OCI-LY7 (cell line): ENCODE measurements at regions not wholly inside any gene's neighbourhood (a gene's known extent, or its start where the extent isn't known, plus 50 kb on each side); places are given as distances from the start of the nearest gene placed in this dataset.

Source experiments
- BruUV-seq: library from RNA; stranded (reverse); fragments of 400-500 nt; replicated peaks from 2 replicates; lab custom pipeline; 2021; lab: Mats Ljungman, UMichigan
- CTCF ChIA-PET: fragments of 300-600 bp; sonication (Branson Sonifier 250); formaldehyde crosslinking; loops from one replicate; lab custom pipeline; 2022; ENCODE audit warnings: antibody characterized with exemption; ENCODE audit not compliant: unreplicated experiment; lab: Charles Lee
- POLR2A ChIA-PET: fragments of 300-600 bp; sonication (Branson Sonifier 250); formaldehyde crosslinking; loops from one replicate; lab custom pipeline; 2022; ENCODE audit warnings: antibody characterized with exemption; lab: Charles Lee
- DNase-seq: peaks from one replicate; pipeline ENCODE4 v3.0.0-alpha.2; 2015; ENCODE audit warnings: low spot score
- H2AFZ ChIP-seq: fragments of 200-600 bp; sonication (generic), shearing (Covaris generic); 2 replicates; pipeline ENCODE4 v1.6.1; 2014; ENCODE audit warnings: mild to moderate bottlenecking, antibody characterized with exemption, low read length, moderate library complexity
- H3K27ac ChIP-seq: fragments of 200-600 bp; sonication (generic); 2 replicates; pipeline ENCODE4 v1.5.1; 2014; ENCODE audit warnings: mixed run types, low read depth, mild to moderate bottlenecking, moderate library complexity, low read length, inconsistent platforms; ENCODE audit not compliant: poor library complexity, severe bottlenecking
- H3K36me3 ChIP-seq: fragments of 200-600 bp; sonication (generic); 2 replicates; pipeline ENCODE4 v1.6.1; 2014; ENCODE audit warnings: mild to moderate bottlenecking, antibody characterized with exemption, low read length, moderate library complexity, mixed read lengths; ENCODE audit not compliant: insufficient read depth
- H3K4me1 ChIP-seq: fragments of 200-600 bp; sonication (generic); 2 replicates; pipeline ENCODE4 v1.5.1; 2014; ENCODE audit warnings: mild to moderate bottlenecking, low read length; ENCODE audit not compliant: insufficient read depth, poor library complexity, severe bottlenecking
- H3K4me2 ChIP-seq: fragments of 200-600 bp; sonication (generic); 2 replicates; pipeline ENCODE4 v1.6.1; 2014; ENCODE audit warnings: mild to moderate bottlenecking, low read length
- H3K4me3 ChIP-seq: fragments of 200-600 bp; sonication (generic); 2 replicates; pipeline ENCODE4 v1.5.1; 2014; ENCODE audit warnings: mild to moderate bottlenecking, low read depth, low read length; ENCODE audit not compliant: poor library complexity, severe bottlenecking
- H3K79me2 ChIP-seq: fragments of 200-600 bp; sonication (generic); 2 replicates; pipeline ENCODE4 v1.6.1; 2016; ENCODE audit warnings: low read depth, mild to moderate bottlenecking, low read length, moderate library complexity, mixed read lengths; ENCODE audit not compliant: insufficient read depth
- H3K9me2 ChIP-seq: fragments of 200-600 bp; sonication (generic); 2 replicates; pipeline ENCODE4 v1.6.1; 2016; ENCODE audit warnings: mild to moderate bottlenecking, low read length, mixed read lengths; ENCODE audit not compliant: insufficient read depth
- H3K9me3 ChIP-seq: fragments of 200-600 bp; sonication (generic); 2 replicates; pipeline ENCODE4 v1.6.1; 2014; ENCODE audit warnings: mild to moderate bottlenecking, mixed run types, low read length, mixed read lengths
- H4K20me1 ChIP-seq: fragments of 200-600 bp; sonication (generic); 2 replicates; pipeline ENCODE4 v1.6.1; 2014; ENCODE audit warnings: mild to moderate bottlenecking, antibody characterized with exemption, low read length, moderate library complexity, mixed read lengths; ENCODE audit not compliant: insufficient read depth
- CTCF ChIP-seq: fragments of 200-600 bp; sonication (generic); conservative IDR thresholded peaks from 2 replicates; pipeline ENCODE4 v1.5.1; 2014; ENCODE audit warnings: mild to moderate bottlenecking, antibody characterized with exemption, low read length, moderate library complexity, mixed read lengths
- EZH2phosphoT487 ChIP-seq: fragments of 200-600 bp; sonication (generic); IDR thresholded peaks from 2 replicates; pipeline ENCODE4 v1.6.1; 2018; ENCODE audit warnings: low read depth, borderline replicate concordance, mild to moderate bottlenecking, mixed run types, antibody characterized with exemption, low read length, moderate library complexity, mixed read lengths
- intact Hi-C: fragments of 100-400 bp; cut with micrococcal nuclease; formaldehyde crosslinking; loops from one replicate; pipeline ENCODE4 v1.10.0; 2022; ENCODE audit not compliant: unreplicated experiment

GRCh38 chr13:97660594-97661260, 226.8 kb downstream of the RAP2A start:
- intact Hi-C loops = no loop called here
- H3K79me2 ChIP-seq = no peaks in the 10 kb centered on the region
- H2AFZ ChIP-seq = no peak overlapping the region
- ChIA-PET CTCF (no interaction called here), POLR2A (no interaction called here)
- no peaks in the 10 kb centered on the region for H3K9me3 ChIP-seq
- H3K9me2 ChIP-seq = no peaks in the 10 kb centered on the region
- H3K36me3 ChIP-seq = no peaks in the 10 kb centered on the region
- H3K27ac ChIP-seq = no peak overlapping the region
- no peak for DNase-seq
- H4K20me1 ChIP-seq = no peaks in the 10 kb centered on the region
- BruUV-seq = no TSS peak
- no peaks in the 10 kb centered on the region for H3K4me1 ChIP-seq
- H3K4me3 ChIP-seq = no peak overlapping the region
- TF ChIP-seq CTCF (no peak), EZH2phosphoT487 (no peak)
- no peak overlapping the region for H3K4me2 ChIP-seq

GRCh38 chr13:97686594-97686993, 252.6 kb downstream of the RAP2A start:
- intact Hi-C loops = no loop called here
- no peak overlapping the region for H2AFZ ChIP-seq
- TF ChIP-seq EZH2phosphoT487 (no peak), CTCF (no peak)

GRCh38 chr13:97692628-97693027, 258.7 kb downstream of the RAP2A start:
- BruUV-seq = no TSS peak
- Histone ChIP-seq H3K4me1 (no peaks in the 10 kb centered on the region), H3K9me2 (no peaks in the 10 kb centered on the region), H4K20me1 (no peaks in the 10 kb centered on the region), H3K79me2 (no peaks in the 10 kb centered on the region), H3K9me3 (no peaks in the 10 kb centered on the region), H2AFZ (no peak overlapping the region), H3K27ac (no peak overlapping the region), H3K4me3 (no peak overlapping the region), H3K36me3 (no peaks in the 10 kb centered on the region), H3K4me2 (no peak overlapping the region)
- ChIA-PET POLR2A (no interaction called here), CTCF (no interaction called here)
- TF ChIP-seq CTCF (no peak), EZH2phosphoT487 (no peak)
- no peak for DNase-seq
- intact Hi-C loops = no loop called here

More at GRCh38 chr13:97686594-97686993, 252.6 kb downstream of the RAP2A start:
- H3K27ac ChIP-seq = no peak overlapping the region
- no peaks in the 10 kb centered on the region for H3K9me2 ChIP-seq
- no peaks in the 10 kb centered on the region for H3K36me3 ChIP-seq
- DNase-seq = no peak
- POLR2A ChIA-PET = no interaction called here
- no TSS peak for BruUV-seq
- no peak overlapping the region for H3K4me2 ChIP-seq
- H4K20me1 ChIP-seq = no peaks in the 10 kb centered on the region
- H3K9me3 ChIP-seq = no peaks in the 10 kb centered on the region
- H3K4me1 ChIP-seq = no peaks in the 10 kb centered on the region
- no peaks in the 10 kb centered on the region for H3K79me2 ChIP-seq
- CTCF ChIA-PET = no interaction called here
- H3K4me3 ChIP-seq = no peak overlapping the region
